H1 (cell line): ENCODE measurements at regions not wholly inside any gene's neighbourhood (a gene's known extent, or its start where the extent isn't known, plus 50 kb on each side); places are given as distances from the start of the nearest gene placed in this dataset.

ENCODE experiments used
- TCF12 ChIP-seq: IDR thresholded peaks from 2 replicates; pipeline ENCODE4 v1.6.1; 2011; ENCODE audit warnings: low read depth, mild to moderate bottlenecking, low read length
- TF ChIP-seq, protein P1 (sequence below), 3 experiments: IDR thresholded peaks; 1 replicate in 2 of 3; 2 replicates in 1 of 3; pipeline versions ENCODE4 v1.5.1 to v1.6.1; 2011; ENCODE audit warnings: low read length in 3 of 3, mild to moderate bottlenecking in 3 of 3, inconsistent platforms in 2 of 3, low read depth in 1 of 3, moderate library complexity in 1 of 3; ENCODE audit not compliant: insufficient read depth in 1 of 3; ENCODE audit errors: control extremely low read depth in 1 of 3

DNA sequence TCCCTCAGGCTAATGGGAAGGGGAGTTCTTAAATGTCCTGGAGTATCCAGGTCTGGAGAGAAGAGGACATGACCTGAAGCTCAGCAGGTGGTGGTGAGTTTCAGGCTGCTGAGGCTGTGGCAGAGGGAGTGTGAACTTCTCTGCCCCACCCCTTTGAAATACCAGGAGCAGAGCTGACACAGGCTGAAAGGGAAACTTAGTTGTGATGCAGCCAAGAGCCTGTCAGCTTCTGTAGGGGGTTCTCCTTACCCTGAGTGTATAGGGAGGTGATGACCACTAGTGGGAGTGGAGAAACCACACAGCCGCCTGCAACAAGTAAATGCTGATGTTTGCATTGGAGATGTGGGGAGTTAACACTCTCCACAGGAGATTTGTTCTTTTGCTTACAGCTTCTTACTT lies 152.3 kb downstream of the FCRL5 start:
- TF ChIP-seq, protein P1, sequence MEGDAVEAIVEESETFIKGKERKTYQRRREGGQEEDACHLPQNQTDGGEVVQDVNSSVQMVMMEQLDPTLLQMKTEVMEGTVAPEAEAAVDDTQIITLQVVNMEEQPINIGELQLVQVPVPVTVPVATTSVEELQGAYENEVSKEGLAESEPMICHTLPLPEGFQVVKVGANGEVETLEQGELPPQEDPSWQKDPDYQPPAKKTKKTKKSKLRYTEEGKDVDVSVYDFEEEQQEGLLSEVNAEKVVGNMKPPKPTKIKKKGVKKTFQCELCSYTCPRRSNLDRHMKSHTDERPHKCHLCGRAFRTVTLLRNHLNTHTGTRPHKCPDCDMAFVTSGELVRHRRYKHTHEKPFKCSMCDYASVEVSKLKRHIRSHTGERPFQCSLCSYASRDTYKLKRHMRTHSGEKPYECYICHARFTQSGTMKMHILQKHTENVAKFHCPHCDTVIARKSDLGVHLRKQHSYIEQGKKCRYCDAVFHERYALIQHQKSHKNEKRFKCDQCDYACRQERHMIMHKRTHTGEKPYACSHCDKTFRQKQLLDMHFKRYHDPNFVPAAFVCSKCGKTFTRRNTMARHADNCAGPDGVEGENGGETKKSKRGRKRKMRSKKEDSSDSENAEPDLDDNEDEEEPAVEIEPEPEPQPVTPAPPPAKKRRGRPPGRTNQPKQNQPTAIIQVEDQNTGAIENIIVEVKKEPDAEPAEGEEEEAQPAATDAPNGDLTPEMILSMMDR (IDR thresholded peaks at IDR 0.05; ENCODE audit: control extremely low read depth in 1 of 3, insufficient read depth in 1 of 3, low read depth in 1 of 3, low read length in 3 of 3), result no peak
- no peak for TF ChIP-seq TCF12
